HL-60/S4 treated with phorbol 12-myristate 13-acetate at 8.2 ng/mL for 4 days and 3 days (cell line): ENCODE measurements at regions not wholly inside any gene's neighbourhood (a gene's known extent, or its start where the extent isn't known, plus 50 kb on each side); places are given as distances from the start of the nearest gene placed in this dataset.

Experiments used
- in situ Hi-C: fragments of 300-500 bp; cut with MboI; formaldehyde crosslinking; loops from 2 replicates; pipeline ENCODE4 v1.15.0; 2022; ENCODE audit warnings: low sequenced_read_pairs

DNA sequence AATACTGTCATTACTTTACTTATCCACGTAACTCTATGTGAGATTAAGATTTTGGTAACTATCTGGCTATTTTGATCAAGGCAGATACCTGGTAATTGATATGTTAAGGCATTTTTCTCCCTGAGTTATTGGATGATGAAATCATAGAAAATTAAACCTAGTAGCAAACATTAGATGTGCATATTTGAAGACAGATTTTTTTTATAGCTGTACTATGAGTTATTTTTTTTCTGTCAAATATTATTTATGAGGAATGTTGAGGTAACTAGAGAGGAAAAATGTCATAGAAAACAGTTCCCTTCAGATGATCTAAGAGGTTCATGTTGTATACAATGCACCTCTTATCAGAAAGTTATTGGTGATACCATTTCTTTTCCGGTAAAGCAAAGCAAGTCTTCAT lies 64.9 kb upstream of the SLC38A2 start:
- in situ Hi-C loops = no loop called here

DNA sequence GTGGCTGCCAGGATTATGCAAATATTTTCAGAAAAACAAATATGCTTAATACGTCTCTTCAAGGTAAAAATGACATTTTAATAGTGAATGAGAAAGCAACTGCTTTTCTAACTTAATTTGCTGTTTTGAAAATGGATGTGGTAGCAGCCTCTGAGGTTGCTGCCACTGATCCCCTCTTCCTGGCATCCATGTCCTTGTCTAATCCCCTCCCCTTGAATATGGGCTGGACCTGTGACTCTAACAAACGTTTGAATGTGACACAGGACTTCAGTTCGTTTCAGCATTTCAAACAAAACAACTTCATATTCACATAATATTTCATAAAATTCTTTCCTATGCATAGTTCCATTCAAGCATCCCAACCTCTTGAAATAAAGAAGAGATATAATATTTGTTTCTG lies 64.2 kb upstream of the SLC38A2 start:
- in situ Hi-C loops = no loop called here

DNA sequence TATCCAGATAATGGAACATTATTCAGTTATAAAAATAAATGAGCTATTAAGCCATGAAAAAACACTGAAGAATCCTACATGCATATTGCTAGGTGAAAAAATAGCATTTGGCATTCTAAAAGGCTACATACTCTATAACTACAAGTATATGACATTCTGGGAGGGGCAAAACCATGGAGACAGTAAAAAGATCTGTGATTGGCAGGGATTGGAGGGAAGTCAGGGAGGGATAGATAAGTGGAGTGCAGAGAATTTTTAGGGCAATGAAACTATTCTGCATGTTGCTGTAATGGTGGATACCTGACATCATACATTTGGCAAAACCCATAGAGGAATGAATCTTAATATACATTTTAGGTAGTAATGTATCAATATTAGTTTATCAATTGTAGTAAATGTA lies 63.1 kb upstream of the SLC38A2 start:
- in situ Hi-C loops = no loop called here

DNA sequence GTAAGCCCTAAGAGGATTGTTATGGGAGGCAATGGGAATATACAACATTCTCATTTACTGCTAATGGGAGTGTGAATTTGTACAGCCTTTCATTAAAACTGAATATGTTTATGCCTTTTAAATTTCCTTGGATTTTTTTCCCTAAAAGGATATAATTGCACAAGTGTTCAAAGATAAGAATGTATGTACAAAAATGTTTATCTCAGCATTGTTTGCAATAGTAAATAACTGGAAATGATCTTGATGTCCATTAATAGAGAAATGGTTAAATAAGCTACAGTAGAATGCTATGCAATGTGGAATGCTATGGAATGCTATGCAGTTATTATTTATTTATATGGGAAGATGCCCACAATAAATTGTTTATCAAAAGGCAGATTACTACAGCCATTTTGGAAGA lies 62.5 kb upstream of the SLC38A2 start:
- in situ Hi-C loops = no loop called here

DNA sequence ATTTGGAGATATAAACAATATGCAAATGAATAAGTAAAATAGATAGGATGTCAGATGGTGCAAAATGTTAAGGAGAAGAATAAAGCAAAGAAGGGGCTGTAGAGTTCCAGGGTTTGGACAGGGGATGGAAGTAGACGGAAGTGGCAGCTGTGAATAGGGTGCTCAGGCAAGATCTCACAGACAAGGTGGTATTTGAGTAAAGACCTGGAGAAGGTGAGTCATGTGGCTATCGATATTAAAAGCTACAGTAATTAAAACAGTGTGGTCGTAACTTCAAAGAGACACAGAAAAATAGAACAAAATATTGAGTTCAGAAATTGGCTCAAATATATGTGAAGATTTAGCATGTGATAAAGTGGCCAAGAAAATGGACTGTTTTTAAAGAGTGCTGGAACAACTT lies 61.3 kb upstream of the SLC38A2 start:
- in situ Hi-C loops = no loop called here

DNA sequence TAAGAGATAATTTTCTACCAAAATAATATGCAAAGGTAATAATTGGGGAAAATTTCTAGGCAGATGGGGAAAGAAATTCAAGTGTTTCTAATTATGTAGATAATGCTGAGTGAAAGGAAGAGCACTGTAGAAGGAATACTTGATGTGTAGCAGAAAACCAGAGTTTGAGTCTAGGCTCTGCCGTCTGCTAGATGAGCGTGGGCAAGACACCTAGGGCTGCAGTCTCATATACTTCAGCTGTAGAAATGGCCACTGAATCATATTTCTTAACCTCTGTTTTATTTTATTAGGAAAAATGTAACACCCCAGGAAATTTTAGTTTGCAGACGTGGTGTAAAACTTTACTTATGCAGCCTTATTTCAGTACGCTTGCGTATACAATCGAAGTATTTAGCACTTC lies 59.8 kb upstream of the SLC38A2 start:
- in situ Hi-C loops = no loop called here

DNA sequence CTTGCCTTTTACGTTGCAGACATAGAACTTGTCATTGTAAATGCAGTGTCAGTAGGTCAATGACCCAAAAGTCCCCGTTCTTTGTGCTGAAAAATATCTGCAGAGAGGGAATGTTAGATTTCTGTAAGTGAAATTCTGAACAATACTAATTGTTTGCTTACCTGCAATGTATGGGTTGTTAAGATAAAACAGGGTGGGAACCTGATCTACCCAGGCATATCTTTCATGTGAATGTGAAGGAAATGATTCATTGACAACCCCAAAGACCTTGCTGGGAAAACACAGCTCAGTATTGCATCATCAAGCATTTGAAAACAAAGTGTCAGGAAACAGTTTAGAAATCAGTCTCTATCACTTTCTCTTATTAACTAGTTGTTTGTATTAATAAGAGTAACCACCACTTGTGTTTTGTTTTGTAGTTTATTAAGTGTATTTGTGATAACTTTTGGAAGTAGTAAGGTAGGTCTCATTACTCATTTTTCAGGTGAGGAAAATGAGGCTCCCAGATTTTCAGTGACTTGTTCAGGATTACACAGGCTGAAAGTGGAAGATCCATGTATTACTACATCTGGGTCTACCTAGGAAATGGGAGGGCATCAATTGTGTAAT lies 57.9 kb upstream of the SLC38A2 start:
- in situ Hi-C loops = no loop called here
